ENCODE measurements at regions not wholly inside any gene's neighbourhood (a gene's known extent, or its start where the extent isn't known, plus 50 kb on each side); places are given as distances from the start of the nearest gene placed in this dataset.

DNA sequence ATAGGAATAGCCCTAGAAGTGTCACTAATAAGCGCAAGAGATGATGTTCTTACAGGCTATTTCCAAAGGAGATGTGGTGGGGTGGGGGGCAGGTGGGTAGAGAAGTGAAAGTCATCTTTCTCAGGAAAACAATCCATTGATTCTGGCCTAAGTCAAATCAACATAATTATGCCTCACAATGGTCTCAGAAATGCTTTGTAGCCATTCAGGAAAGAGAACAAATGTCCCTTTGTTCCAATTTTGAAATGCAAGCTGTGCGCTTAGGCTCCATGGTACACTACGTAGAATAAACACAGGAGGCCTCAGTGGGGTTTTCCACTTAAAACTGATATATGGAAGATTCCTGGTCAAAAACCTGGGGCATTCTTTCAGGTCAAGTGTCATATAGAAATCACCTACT, 529.9 kb upstream of the KLHL29 start:
- no peaks in the 10 kb centered on the region for H3K4me1 ChIP-seq (ENCODE audit: control insufficient read depth in 5 of 5, insufficient read depth in 5 of 5, low read length in 5 of 5)
- H3K4me3 ChIP-seq (ENCODE audit: low read depth in 1 of 5, low read length in 5 of 5) = no peak overlapping the region
- no peak overlapping the region for H3K9ac ChIP-seq (ENCODE audit: low read length in 5 of 5)
- no peaks in the 10 kb centered on the region for H3K9me3 ChIP-seq (ENCODE audit: control insufficient read depth in 5 of 5, low read length in 5 of 5)
- H3K36me3 ChIP-seq (ENCODE audit: control insufficient read depth in 5 of 5, insufficient read depth in 5 of 5, low read length in 5 of 5) = no peaks in the 10 kb centered on the region
- H3K27ac ChIP-seq (ENCODE audit: low read depth, low read length) = no peak overlapping the region
- no peaks in the 10 kb centered on the region for H3K27me3 ChIP-seq (ENCODE audit: control insufficient read depth in 5 of 5, insufficient read depth in 4 of 5, low read length in 5 of 5)

GRCh38 chr2:22855761-22856184, 529.2 kb upstream of the KLHL29 start:
- no peak overlapping the region for H3K27ac ChIP-seq (ENCODE audit: low read depth, low read length)
- H3K36me3 ChIP-seq (ENCODE audit: control insufficient read depth in 5 of 5, insufficient read depth in 5 of 5, low read length in 5 of 5) = no peaks in the 10 kb centered on the region
- no peaks in the 10 kb centered on the region for H3K4me1 ChIP-seq (ENCODE audit: control insufficient read depth in 5 of 5, insufficient read depth in 5 of 5, low read length in 5 of 5)
- H3K9me3 ChIP-seq (ENCODE audit: control insufficient read depth in 5 of 5, low read length in 5 of 5) = peaks cover 0 to 5% (median 0%) of the 10 kb centered on the region in 5 donors
- no peak overlapping the region for H3K4me3 ChIP-seq (ENCODE audit: low read depth in 1 of 5, low read length in 5 of 5)
- no peak overlapping the region for H3K9ac ChIP-seq (ENCODE audit: low read length in 5 of 5)
- H3K27me3 ChIP-seq (ENCODE audit: control insufficient read depth in 5 of 5, insufficient read depth in 4 of 5, low read length in 5 of 5) = no peaks in the 10 kb centered on the region

DNA sequence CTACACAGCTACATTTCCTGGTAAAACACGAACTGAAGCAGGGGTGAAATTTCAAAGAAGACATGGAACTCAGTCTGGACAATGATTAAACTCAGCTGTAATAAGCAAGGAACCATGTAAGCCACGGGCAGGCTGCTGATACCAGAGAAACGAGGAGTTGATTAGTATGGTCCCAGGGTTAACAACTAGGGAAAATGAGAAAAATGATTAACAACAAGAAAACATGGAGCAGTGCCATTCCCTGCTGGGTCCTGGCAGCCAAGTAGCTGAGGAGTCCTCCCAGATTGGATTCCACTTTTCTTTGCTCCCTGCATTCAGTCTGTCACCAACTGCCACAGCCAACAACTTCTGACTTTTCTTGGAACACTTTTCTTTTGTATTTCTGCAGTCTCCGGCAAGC, 517.0 kb upstream of the KLHL29 start:
- H3K27me3 ChIP-seq (ENCODE audit: control insufficient read depth in 5 of 5, insufficient read depth in 4 of 5, low read length in 5 of 5) = no peaks in the 10 kb centered on the region
- H3K27ac ChIP-seq (ENCODE audit: low read depth, low read length) = no peak overlapping the region
- H3K4me3 ChIP-seq (ENCODE audit: low read depth in 1 of 5, low read length in 5 of 5) = no peak overlapping the region
- no peaks in the 10 kb centered on the region for H3K36me3 ChIP-seq (ENCODE audit: control insufficient read depth in 5 of 5, insufficient read depth in 5 of 5, low read length in 5 of 5)
- H3K9me3 ChIP-seq (ENCODE audit: control insufficient read depth in 5 of 5, low read length in 5 of 5) = no peaks in the 10 kb centered on the region
- H3K9ac ChIP-seq (ENCODE audit: low read length in 5 of 5) = no peak overlapping the region
- no peaks in the 10 kb centered on the region for H3K4me1 ChIP-seq (ENCODE audit: control insufficient read depth in 5 of 5, insufficient read depth in 5 of 5, low read length in 5 of 5)

GRCh38 chr2:22878121-22878520, 506.9 kb upstream of the KLHL29 start:
- H3K9me3 ChIP-seq (ENCODE audit: control insufficient read depth in 5 of 5, low read length in 5 of 5) = peaks cover 0 to 9% (median 4%) of the 10 kb centered on the region in 5 donors
- H3K27me3 ChIP-seq (ENCODE audit: control insufficient read depth in 5 of 5, insufficient read depth in 4 of 5, low read length in 5 of 5) = no peaks in the 10 kb centered on the region
- no peak overlapping the region for H3K9ac ChIP-seq (ENCODE audit: low read length in 5 of 5)
- H3K4me3 ChIP-seq (ENCODE audit: low read depth in 1 of 5, low read length in 5 of 5) = no peak overlapping the region
- H3K27ac ChIP-seq (ENCODE audit: low read depth, low read length) = no peak overlapping the region
- H3K36me3 ChIP-seq (ENCODE audit: control insufficient read depth in 5 of 5, insufficient read depth in 5 of 5, low read length in 5 of 5) = no peaks in the 10 kb centered on the region
- no peaks in the 10 kb centered on the region for H3K4me1 ChIP-seq (ENCODE audit: control insufficient read depth in 5 of 5, insufficient read depth in 5 of 5, low read length in 5 of 5)

DNA sequence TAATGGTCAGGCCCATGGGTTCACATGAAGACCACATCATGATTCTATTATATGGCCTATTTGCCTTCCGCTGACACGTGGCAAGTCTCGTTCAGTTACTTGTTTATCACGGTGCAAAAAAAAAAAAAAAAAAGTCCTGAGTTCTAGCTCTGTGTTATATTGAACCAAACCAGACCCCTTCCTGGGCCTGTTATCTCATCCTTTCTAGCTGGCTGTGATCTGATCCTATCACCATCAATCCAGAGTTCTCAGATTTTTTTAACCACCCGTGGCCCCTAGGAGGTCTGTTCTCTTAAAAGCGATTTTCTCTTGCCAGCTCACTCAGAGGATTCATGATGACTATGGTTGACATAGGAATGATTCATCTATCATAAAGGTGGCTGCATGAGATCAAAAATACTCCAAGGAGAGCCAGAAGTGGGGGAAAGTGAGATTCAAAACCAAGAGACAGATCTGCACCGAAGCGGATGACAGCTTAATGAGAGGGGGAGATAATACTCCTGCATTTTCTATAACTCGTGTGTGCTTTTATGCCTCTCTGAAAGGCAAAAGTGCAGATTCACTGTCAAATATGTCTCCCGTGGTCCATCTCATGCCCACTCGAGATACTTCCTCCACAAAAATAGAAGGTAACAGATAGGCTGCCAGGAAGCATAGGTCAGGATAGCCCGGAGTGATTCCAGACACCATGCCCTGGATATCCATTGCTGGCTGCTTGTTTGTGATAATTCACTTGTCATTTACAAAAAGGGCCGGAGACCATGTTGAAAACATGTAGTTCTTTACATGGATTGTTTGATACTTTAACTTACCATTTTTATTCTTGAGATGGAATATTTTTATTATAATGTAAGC, 505.7 kb upstream of the KLHL29 start:
- H3K4me1 ChIP-seq (ENCODE audit: control insufficient read depth in 5 of 5, insufficient read depth in 5 of 5, low read length in 5 of 5) = no peaks in the 10 kb centered on the region
- no peaks in the 10 kb centered on the region for H3K36me3 ChIP-seq (ENCODE audit: control insufficient read depth in 5 of 5, insufficient read depth in 5 of 5, low read length in 5 of 5)
- H3K4me3 ChIP-seq (ENCODE audit: low read depth in 1 of 5, low read length in 5 of 5) = no peak overlapping the region
- peaks cover 0 to 9% (median 4%) of the 10 kb centered on the region in 5 donors for H3K9me3 ChIP-seq (ENCODE audit: control insufficient read depth in 5 of 5, low read length in 5 of 5)
- H3K27ac ChIP-seq (ENCODE audit: low read depth, low read length) = no peak overlapping the region
- H3K9ac ChIP-seq (ENCODE audit: low read length in 5 of 5) = no peak overlapping the region
- no peaks in the 10 kb centered on the region for H3K27me3 ChIP-seq (ENCODE audit: control insufficient read depth in 5 of 5, insufficient read depth in 4 of 5, low read length in 5 of 5)

DNA sequence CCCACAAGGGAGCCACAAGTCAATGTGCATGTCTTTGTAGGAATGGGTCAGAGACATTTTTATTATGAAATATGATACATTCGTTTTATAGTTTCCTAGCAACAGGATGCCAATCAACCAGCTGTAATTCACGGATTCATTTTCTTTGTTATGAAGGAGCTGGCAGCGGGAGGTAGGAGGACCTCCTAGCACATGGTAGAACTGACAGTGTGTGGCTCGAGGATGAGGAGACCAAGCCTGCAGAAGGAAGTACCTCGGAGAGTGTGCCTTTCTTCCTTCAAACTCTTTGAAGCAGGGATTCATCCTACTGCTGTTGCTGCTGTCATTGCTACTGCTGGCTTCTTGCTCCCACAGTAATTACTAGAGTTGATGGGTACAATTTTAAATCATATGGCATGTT, 504.8 kb upstream of the KLHL29 start:
- Histone ChIP-seq H3K36me3 (ENCODE audit: control insufficient read depth in 5 of 5, insufficient read depth in 5 of 5, low read length in 5 of 5) (no peaks in the 10 kb centered on the region), H3K4me3 (ENCODE audit: low read depth in 1 of 5, low read length in 5 of 5) (no peak overlapping the region), H3K27me3 (ENCODE audit: control insufficient read depth in 5 of 5, insufficient read depth in 4 of 5, low read length in 5 of 5) (no peaks in the 10 kb centered on the region), H3K4me1 (ENCODE audit: control insufficient read depth in 5 of 5, insufficient read depth in 5 of 5, low read length in 5 of 5) (no peaks in the 10 kb centered on the region), H3K9me3 (ENCODE audit: control insufficient read depth in 5 of 5, low read length in 5 of 5) (peaks cover 0 to 8% (median 4%) of the 10 kb centered on the region in 5 donors), H3K27ac (ENCODE audit: low read depth, low read length) (no peak overlapping the region), H3K9ac (ENCODE audit: low read length in 5 of 5) (no peak overlapping the region)

GRCh38 chr2:22882011-22882410, 503.0 kb upstream of the KLHL29 start:
- no peak overlapping the region for H3K27ac ChIP-seq (ENCODE audit: low read depth, low read length)
- H3K4me1 ChIP-seq (ENCODE audit: control insufficient read depth in 5 of 5, insufficient read depth in 5 of 5, low read length in 5 of 5) = no peaks in the 10 kb centered on the region
- H3K9me3 ChIP-seq (ENCODE audit: control insufficient read depth in 5 of 5, low read length in 5 of 5) = peaks cover 0 to 4% (median 0%) of the 10 kb centered on the region in 5 donors
- no peaks in the 10 kb centered on the region for H3K27me3 ChIP-seq (ENCODE audit: control insufficient read depth in 5 of 5, insufficient read depth in 4 of 5, low read length in 5 of 5)
- no peak overlapping the region for H3K4me3 ChIP-seq (ENCODE audit: low read depth in 1 of 5, low read length in 5 of 5)
- H3K9ac ChIP-seq (ENCODE audit: low read length in 5 of 5) = no peak overlapping the region
- no peaks in the 10 kb centered on the region for H3K36me3 ChIP-seq (ENCODE audit: control insufficient read depth in 5 of 5, insufficient read depth in 5 of 5, low read length in 5 of 5)

- no peaks in the 10 kb centered on the region for H3K4me1 ChIP-seq (ENCODE audit: control insufficient read depth in 5 of 5, insufficient read depth in 5 of 5, low read length in 5 of 5)
- H3K4me3 ChIP-seq (ENCODE audit: low read depth in 1 of 5, low read length in 5 of 5) = no peak overlapping the region
- no peaks in the 10 kb centered on the region for H3K36me3 ChIP-seq (ENCODE audit: control insufficient read depth in 5 of 5, insufficient read depth in 5 of 5, low read length in 5 of 5)
- no peak overlapping the region for H3K27ac ChIP-seq (ENCODE audit: low read depth, low read length)
- no peaks in the 10 kb centered on the region for H3K27me3 ChIP-seq (ENCODE audit: control insufficient read depth in 5 of 5, insufficient read depth in 4 of 5, low read length in 5 of 5)
- peaks cover 0 to 4% (median 0%) of the 10 kb centered on the region in 5 donors for H3K9me3 ChIP-seq (ENCODE audit: control insufficient read depth in 5 of 5, low read length in 5 of 5)
- no peak overlapping the region for H3K9ac ChIP-seq (ENCODE audit: low read length in 5 of 5)
Measured at GRCh38 chr2:22882643-22883042, 502.3 kb upstream of the KLHL29 start.

GRCh38 chr2:22883054-22883453, 501.9 kb upstream of the KLHL29 start:
- Histone ChIP-seq H3K27me3 (ENCODE audit: control insufficient read depth in 5 of 5, insufficient read depth in 4 of 5, low read length in 5 of 5) (no peaks in the 10 kb centered on the region), H3K9me3 (ENCODE audit: control insufficient read depth in 5 of 5, low read length in 5 of 5) (peaks cover 0 to 4% (median 0%) of the 10 kb centered on the region in 5 donors), H3K27ac (ENCODE audit: low read depth, low read length) (no peak overlapping the region), H3K9ac (ENCODE audit: low read length in 5 of 5) (no peak overlapping the region), H3K4me1 (ENCODE audit: control insufficient read depth in 5 of 5, insufficient read depth in 5 of 5, low read length in 5 of 5) (no peaks in the 10 kb centered on the region), H3K4me3 (ENCODE audit: low read depth in 1 of 5, low read length in 5 of 5) (no peak overlapping the region), H3K36me3 (ENCODE audit: control insufficient read depth in 5 of 5, insufficient read depth in 5 of 5, low read length in 5 of 5) (no peaks in the 10 kb centered on the region)

GRCh38 chr2:22885245-22885644, 499.7 kb upstream of the KLHL29 start:
- no peak overlapping the region for H3K27ac ChIP-seq (ENCODE audit: low read depth, low read length)
- H3K4me3 ChIP-seq (ENCODE audit: low read depth in 1 of 5, low read length in 5 of 5) = no peak overlapping the region
- H3K4me1 ChIP-seq (ENCODE audit: control insufficient read depth in 5 of 5, insufficient read depth in 5 of 5, low read length in 5 of 5) = no peaks in the 10 kb centered on the region
- H3K9ac ChIP-seq (ENCODE audit: low read length in 5 of 5) = no peak overlapping the region
- no peaks in the 10 kb centered on the region for H3K27me3 ChIP-seq (ENCODE audit: control insufficient read depth in 5 of 5, insufficient read depth in 4 of 5, low read length in 5 of 5)
- H3K9me3 ChIP-seq (ENCODE audit: control insufficient read depth in 5 of 5, low read length in 5 of 5) = peaks cover 0 to 1% (median 0%) of the 10 kb centered on the region in 5 donors
- no peaks in the 10 kb centered on the region for H3K36me3 ChIP-seq (ENCODE audit: control insufficient read depth in 5 of 5, insufficient read depth in 5 of 5, low read length in 5 of 5)
